Neural cell (in vitro differentiated cells): ENCODE measurements at regions not wholly inside any gene's neighbourhood (a gene's known extent, or its start where the extent isn't known, plus 50 kb on each side); places are given as distances from the start of the nearest gene placed in this dataset.

Experiments used
- EZH2 ChIP-seq: fragments of 200-600, 300-800 bp; shearing (Covaris generic), sonication (generic); IDR thresholded peaks from 2 replicates; pipeline ENCODE4 v1.6.1; 2014; ENCODE audit warnings: antibody characterized with exemption, low read length, borderline replicate concordance, mild to moderate bottlenecking; ENCODE audit not compliant: insufficient read depth, poor library complexity, severe bottlenecking
- SMC3 ChIP-seq: fragments of 450-650 bp; conservative IDR thresholded peaks from 2 replicates; pipeline ENCODE4 v1.6.1; 2014; ENCODE audit warnings: antibody characterized with exemption, mild to moderate bottlenecking, moderate library complexity; ENCODE audit not compliant: poor library complexity
- TF ChIP-seq, protein P1 (sequence below): fragments of 450-650 bp; IDR thresholded peaks from 2 replicates; pipeline ENCODE4 v1.5.1; 2014; ENCODE audit warnings: antibody characterized with exemption, mild to moderate bottlenecking, moderate library complexity; ENCODE audit not compliant: poor library complexity, severe bottlenecking

DNA sequence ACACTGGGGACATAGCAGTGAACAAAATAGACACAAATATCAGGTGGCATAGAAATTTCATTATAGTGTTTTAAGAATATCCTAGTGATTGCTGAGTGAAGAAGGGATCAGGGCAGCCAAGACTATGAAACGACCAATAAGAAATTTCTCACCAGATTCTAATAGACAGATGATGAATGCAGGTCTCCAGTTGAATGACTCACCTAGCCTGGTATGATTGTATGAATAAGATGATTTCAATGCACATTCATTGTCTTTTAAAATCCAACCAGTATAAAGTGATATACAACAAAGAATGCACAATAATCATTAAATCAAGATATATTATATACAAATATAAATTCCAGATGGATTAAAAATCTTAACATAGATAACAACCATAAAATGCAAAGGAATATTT lies 124.5 kb upstream of the TENT5A start:
- TF ChIP-seq, protein P1, sequence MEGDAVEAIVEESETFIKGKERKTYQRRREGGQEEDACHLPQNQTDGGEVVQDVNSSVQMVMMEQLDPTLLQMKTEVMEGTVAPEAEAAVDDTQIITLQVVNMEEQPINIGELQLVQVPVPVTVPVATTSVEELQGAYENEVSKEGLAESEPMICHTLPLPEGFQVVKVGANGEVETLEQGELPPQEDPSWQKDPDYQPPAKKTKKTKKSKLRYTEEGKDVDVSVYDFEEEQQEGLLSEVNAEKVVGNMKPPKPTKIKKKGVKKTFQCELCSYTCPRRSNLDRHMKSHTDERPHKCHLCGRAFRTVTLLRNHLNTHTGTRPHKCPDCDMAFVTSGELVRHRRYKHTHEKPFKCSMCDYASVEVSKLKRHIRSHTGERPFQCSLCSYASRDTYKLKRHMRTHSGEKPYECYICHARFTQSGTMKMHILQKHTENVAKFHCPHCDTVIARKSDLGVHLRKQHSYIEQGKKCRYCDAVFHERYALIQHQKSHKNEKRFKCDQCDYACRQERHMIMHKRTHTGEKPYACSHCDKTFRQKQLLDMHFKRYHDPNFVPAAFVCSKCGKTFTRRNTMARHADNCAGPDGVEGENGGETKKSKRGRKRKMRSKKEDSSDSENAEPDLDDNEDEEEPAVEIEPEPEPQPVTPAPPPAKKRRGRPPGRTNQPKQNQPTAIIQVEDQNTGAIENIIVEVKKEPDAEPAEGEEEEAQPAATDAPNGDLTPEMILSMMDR, result no peak
- TF ChIP-seq SMC3, result no peak
- no peak for TF ChIP-seq EZH2
